HG02943 (cell line): ENCODE measurements at regions not wholly inside any gene's neighbourhood (a gene's known extent, or its start where the extent isn't known, plus 50 kb on each side); places are given as distances from the start of the nearest gene placed in this dataset.

Source experiments
- ATAC-seq: cut with Tn5 transposase; IDR thresholded peaks from one replicate; pipeline ENCODE4 v1.9.1; 2021; ENCODE audit warnings: mild to moderate bottlenecking, low read depth, moderate library complexity; ENCODE audit not compliant: unreplicated experiment

DNA sequence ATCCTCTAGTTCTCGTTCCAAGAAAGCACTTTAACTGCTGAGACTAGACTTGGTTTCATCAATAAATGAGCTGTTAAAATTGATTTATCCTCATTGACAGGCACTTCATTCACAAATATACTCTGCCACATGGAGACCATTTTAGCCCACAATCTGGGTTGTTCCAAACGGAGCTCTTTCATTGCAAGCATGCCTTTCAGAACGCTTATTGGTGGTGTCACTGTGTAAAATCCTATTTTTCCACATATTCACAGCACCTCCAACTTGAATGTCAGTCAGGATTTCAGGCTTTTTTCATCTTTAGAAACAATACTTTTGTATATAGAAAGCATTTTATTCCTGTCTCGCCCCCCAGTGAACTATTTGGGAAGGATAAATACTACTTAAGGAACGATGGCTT, 424.7 kb upstream of the NRP1 start:
- ATAC-seq: no peak

DNA sequence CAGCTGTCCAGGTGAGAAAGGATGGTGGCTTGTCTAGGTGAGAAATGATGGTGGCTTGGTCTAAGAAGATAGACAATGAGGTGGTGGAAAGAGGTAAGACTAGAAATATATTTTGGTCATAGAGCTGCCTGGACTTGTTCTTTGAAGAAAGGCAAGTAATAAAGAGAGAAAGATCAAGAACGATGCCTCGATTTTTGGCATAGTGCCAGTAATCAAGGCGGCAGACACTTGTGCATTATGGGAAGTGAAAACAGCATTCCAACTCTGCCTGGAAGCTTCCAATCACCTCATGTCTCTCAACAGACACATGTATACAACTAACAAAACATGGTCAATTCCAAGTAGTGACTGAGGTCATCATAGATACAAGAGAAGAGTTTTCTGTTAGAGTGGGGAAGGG, 423.8 kb upstream of the NRP1 start:
- no peak for ATAC-seq

DNA sequence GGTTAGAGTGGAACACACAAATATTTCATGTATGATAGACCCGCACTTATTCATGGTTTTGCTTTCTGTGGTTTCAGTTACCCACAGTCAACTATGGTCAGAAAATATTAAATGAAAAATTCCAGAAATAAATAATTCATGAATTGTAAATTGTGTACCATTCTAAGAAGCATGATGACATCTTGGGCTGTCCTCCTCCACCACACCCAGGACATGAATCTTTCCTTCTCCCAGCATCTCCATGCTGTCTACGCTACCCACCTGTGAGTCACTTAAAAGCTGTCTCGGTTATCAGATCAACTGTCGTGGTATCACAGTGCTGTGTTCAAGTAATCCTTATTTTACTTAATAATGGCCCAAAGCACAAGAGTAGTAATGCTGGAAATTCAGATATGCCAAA, 419.6 kb upstream of the NRP1 start:
- ATAC-seq: no peak

DNA sequence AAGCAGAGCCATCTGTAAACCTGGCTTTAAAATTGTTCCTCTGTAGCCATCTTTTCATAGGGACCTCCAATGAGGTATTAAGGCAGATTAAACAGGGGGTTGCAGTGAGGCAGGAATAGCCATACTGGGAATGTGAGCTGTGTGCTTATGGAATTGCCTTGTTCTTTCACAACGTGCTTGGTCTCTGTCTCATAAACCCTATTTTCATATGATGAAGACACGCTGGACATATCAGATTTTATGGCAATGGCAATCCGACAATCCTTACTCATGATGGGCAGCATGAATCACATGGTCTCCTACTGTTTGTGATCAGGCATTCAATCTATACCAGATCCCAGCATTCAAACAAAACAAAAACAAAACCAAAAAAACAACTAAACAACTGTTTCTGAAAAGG, 418.9 kb upstream of the NRP1 start:
- no peak for ATAC-seq

DNA sequence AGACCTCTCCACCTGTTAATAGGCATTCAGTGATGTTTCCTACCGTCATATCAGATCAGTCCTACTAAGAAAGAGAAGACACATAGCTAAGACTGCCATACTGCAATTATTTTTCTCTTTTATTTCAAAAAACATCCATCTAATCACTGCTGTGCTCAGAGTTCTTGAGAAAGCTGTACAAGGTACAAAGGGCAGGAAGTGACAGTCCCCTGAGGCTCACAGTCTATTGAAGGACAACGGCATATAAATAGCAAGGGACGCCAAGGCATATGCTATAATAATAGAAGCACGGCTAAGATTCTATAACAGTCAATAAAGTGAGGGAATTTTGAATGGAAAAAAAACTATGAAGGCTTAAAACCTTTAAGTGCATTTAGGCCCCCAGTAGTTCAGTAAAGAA, 415.3 kb upstream of the NRP1 start:
- ATAC-seq: no peak

DNA sequence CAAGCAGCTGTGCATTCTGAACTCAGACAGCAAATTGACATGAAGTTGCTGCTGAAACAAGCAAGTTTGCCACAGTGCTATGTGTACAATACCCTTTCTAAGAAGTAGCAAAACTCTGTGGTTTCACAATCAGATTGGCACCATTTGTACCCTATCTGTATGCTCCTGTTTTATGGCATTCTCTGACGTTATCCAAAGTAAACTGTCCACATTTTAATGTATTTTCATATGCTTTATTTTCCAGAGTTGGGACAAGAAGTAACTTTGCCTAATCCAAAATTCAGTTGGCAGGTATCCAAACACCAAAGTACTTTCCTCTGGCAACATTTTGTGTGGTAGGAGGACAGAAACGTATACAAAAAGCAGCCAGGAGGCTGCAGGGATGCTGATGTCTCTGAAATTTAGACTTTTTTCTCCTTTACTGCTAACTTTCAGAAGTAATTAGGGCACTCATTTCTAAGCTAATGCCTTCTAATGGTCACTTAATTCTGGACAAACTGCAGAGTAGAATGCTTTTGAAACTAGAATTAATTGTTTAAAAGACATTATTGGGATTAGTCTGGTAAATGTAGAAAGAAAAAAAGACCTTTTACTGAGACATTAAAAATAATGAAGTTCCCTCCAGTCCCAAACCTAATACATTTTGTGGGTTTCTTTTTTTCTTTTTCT, 414.7 kb upstream of the NRP1 start:
- no peak for ATAC-seq

DNA sequence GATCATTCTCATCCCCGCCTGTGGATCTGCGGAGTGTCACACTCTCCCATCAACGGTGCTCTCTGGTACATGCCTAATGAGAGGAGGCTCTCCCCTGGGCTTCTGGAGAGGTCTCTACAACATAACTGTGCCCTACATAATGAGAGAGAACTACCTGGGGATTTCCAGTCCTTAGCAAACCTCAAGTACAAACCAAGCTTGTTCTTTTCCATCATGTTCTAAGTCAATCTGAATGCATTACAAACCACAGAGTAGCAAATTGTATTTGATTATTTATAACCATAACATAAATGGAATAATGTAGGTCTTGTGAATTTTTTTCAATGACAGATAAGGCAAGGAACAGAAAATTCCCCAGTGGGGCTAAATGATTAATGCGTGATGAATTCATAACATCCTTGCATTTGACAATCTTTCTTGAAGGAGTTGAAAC, 412.4 kb upstream of the NRP1 start:
- ATAC-seq: no peak

DNA sequence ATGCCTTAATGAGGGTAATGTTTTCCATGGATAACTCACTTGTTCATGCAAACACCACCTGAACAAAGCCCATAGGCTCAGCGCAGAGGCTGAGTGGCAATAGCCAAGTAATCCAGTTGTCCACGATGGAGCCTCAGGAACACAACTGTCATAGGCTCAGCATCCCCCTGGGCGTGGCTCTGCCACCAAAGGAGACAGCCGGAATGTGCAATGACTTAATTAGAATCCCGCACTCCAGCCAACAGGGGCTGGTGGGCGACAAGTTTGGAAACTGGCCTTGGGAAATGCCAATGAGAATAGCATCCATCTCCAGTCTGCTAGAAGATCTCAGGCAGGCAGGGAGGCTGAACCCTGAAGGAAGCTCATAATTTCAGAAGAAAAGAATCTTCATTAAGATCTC, 411.7 kb upstream of the NRP1 start:
- ATAC-seq: no peak

DNA sequence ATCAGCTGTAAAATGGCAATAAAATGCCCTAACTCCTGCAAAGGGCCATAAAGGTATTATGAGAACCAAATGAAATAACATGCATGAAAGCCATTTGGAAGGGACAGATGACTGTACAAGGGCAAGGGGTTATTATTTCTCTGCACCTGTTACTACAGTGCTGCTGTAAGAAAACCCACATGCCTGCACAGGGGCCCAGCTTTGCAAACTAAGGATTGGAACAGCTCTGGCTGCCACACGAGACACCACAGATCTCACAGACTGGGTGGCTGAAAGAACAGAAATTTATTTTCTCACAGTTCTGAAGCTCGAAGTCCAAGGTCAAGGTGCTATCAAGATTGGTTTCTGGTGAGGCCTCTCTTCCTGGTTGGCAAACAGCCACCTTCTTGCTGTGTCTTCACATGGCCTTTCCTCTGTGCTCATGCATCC, 409.0 kb upstream of the NRP1 start:
- ATAC-seq: no peak

DNA sequence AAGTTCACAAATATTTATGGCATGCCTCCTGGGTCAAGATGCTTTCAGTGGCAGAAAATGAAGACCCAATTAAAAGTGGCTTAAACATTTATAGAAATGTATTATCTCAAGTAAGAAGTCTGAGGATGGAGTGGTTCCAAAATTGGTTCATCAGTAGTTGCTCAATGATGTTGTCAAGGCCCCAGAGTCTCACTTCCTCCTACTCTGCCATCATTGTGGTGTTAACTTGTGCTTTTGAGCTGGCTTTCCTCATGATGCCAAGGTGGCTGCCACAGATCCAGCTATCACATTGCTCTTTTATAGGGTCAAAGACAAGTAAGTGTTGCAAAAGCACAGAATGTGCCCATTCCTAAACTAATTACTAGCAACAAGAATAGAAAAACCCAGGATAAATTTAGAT, 404.6 kb upstream of the NRP1 start:
- ATAC-seq: no peak

DNA sequence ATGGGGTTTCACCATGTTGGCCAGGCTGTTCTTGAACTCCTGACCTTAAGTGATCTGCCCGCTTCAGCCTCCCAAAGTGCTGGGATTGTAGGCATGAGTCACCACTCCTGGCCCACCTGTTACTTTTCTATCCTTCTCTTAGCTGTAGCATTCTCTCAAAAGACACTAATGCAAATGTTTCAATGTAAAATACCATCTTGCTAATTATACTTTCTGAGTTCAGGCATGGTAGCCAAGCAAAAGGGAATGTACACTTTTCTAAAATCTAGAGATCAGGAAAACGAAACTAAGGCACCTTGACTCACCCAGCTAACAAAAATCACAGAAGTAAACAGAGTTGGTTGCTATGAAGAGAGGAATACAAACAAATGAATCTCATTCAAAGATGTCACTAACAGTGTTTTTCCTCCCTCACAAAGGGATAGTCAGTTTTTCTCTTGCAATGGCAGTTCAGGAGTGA, 401.0 kb upstream of the NRP1 start:
- no peak for ATAC-seq

DNA sequence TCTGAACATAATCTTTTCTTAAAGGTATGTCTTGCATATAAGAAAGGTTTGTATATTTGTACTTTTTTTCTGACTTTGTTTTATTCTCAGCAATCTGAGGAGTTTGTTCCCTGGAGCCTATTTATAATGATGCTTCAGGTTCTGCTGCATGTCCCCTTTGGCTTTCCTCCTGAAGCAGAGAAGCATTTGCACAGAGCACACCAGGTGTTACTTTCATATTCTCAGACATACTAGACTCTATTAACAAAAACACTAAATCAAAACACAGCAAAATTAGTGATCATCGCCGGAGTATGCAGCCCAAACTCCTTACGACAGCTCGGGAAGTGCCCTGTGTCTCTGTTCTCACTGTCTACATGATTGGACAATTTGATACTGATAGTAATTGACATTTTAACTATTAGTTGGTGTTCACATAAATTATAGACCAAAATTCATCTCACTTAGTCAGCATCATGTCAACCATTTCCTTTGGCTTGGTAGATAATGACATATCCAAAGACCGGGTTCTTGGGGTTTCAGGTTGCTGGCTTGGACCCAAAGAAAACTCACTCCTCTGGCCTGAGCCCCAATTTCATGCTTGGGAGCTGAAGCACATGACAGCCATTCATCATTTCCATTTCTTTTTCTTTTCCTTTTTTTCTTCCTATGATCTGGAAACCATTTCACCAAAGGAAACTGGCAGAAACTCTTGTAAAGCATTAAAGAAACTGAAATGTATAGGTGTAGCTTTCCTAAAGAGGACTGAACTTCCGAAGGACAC, 400.1 kb upstream of the NRP1 start:
- ATAC-seq: no peak

DNA sequence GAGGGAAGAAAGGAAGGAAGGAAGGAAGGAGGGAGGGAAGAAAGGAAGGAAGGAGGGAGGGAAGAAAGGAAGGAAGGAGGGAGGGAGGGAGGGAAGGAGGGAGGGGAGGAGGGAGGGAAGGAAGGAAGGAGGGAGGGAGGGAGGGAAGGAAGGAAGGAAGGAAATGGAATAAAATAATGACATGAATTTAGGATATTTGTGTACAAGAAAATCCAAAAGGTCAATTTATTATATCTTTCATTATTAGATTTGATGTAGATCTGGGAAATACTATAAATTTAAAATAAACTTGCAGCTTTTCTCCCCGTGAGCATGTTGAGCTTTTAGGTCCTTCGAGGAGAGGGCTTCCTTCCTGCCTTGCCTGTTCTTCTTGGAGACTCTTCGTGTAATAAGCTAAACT, 398.6 kb upstream of the NRP1 start:
- ATAC-seq: no peak

DNA sequence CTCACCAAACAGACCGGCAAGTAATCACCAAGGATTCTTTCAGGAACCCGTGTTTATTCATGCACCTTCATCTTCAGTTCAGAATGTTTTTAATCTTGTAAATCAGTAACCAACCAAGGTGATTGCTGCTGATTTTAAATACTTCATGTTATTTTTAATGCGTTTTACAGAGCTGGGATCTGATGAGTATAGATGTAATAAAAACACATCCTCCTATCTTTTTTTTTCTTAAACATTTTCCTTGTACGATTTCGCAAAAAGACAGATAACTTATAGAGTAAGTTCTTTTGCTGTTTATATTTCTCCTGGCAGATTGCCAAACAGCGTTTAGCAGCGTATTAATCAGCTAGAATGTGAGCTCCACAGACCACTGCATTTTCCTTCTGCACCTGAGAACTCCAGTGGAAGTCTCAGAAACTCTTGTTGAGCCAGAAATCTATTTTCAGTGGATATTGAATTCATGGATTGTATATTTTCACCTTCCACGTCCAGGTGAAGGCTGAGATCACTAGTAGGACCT, 397.8 kb upstream of the NRP1 start:
- no peak for ATAC-seq

DNA sequence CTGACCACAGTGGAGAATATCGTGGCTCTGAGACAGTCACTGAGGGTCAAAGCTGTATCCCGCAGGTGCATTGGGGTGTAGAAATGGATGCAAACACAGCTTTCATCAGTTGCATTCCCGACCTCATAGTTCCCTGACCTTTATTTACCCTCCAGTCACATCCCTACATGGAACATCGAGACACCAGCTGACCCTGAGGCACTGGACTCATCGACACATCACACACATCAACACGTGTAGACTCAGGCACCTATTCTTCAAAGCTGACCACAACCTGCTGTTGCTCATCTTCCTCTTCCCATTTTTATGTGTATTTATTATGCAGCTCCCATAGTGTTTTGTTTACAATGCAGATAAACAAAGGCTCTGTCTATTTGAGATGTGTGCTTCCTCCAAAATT, 396.9 kb upstream of the NRP1 start:
- ATAC-seq: no peak

DNA sequence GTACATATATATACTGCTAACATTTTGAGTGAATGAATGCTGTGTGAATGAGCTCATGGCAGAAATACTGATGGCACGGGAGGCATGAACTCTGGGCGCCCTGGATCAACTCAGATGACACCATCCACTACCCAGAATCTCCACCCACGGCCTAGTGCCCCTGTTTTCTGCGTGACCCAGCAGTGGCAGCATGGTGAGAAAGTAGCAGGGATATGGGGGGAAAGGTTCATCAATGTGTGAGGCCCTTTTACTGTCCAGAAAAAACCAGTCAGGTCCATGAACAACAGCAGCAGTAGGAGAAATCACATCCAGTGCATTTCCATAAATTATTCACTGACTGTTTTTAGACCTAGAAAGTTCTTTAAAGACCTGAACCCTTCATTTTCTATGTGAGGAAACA, 391.0 kb upstream of the NRP1 start:
- no peak for ATAC-seq

DNA sequence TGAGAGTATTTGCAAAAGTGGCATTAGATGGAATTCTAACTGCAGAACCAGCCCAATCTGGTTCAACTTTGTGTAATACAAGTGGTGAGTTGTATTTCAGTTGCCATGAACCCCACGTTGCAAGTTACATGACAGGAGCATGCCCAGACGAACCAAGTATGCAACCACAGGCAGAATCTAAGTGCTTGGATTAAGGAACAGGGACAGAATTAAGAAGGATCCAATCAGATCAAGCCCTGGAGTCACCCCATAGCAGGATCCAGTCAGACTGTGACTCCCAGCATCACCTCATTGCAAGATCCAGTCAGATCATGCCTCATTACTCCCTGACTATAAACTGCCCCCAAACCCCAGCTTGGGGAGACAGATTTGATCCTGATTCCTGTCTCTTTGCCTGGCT, 388.7 kb upstream of the NRP1 start:
- ATAC-seq: no peak

DNA sequence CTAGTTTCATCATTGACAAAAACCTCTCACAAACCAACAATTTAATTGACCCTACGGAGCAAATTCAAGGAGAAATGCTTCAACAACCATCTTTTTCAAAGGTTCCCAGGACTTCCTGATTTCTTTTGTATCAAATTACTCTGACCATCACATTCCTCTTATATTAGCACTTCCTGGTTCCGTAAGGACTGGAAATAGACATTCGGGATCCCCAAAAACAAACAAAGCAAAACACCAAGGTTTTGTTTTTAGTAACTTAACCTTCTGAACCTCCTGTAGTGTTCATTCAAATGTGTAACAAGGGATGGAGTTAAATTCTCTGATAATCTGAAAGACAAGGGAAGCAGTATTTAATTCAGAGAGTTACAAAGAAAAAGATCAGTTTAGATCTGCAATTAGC, 387.6 kb upstream of the NRP1 start:
- ATAC-seq: no peak

DNA sequence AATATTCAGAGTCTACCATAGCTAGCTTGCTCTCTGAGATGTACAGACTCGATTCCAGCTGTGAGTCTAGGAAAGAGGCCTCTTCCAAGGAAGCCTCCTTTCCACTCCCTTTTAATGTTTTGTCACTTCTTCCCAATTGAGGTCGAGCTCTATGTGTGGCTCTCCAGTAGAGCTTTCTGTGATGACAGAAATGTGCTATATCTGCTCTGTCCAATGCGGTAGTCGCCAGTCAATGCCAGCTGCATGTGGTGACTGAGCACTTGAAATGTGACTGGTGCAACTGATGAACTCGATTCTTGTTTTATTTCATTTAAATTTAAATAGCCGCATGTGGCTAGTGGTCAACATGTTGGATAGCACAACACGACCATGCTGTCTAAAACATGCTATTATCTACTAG, 387.0 kb upstream of the NRP1 start:
- no peak for ATAC-seq

DNA sequence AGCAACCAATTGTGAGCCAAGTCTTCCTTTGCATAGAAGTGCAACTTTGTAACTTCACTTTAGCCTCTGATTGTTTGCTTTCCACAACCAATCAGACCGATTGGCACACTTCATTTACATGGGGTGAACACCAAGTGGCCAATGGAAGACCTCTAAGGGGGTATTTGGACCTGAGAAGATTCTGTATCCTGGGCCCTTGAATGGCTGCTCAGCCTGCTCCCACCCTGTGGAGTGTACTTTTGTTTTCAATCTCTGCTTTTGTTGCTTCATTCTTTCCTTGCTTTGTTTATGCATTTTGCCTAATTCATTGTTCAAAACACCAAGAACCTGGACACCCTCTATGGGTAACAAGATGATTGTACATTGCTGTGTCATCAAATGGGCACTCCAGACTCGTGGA, 385.7 kb upstream of the NRP1 start:
- no peak for ATAC-seq

DNA sequence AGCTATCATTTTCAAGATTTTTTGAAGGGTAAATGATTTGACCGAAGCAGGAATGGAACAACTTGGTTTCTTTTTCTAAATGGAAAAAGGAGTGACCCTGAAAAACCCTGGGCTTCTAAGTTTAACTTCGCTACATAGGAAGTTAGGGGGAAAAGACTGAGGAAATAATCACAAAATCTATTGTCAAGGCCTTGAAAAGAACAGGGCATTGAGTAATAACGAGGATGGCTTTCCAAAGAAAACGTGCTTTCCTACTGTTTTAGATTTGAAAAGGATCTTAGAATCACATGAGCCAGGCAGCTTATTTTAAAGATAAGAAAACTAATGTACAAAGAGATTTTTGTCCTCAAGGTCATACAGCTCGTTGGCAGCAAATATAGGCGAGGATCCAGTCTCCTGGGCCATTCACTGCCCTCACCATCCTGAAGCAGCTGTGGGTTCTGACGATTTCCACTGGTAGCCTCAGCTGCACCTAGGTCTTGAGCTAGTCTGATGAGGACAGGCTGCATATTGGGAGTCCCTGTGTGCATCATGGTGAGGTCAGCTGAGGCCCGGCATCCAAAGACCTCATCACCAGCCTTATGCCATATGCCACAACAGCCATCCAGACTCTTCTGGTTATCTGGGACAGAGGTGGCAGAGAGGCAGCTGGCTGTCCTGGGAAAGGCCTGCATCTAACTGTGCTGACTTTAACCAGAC, 384.7 kb upstream of the NRP1 start:
- no peak for ATAC-seq
